Stimulated activated memory B cell treated with anti-CD40 and anti-IgM and Interleukin-4, amounts not matched to agents 10 μg/mL and 1 μg/mL and 100 μg/mL, for 72 hours (primary cell): ENCODE measurements at regions not wholly inside any gene's neighbourhood (a gene's known extent, or its start where the extent isn't known, plus 50 kb on each side); places are given as distances from the start of the nearest gene placed in this dataset.
"Not testable (repeated sequence)": the region's sequence is repeated elsewhere in the genome, so short reads cannot be mapped to it uniquely, and the experiment has no call there.

ENCODE experiments used
- ATAC-seq: fragments of 150-1000 bp; cut with Tn5 transposase; 2 replicates; pipeline ENCODE4 v1.10.0; 2021
- H3K27ac Mint-ChIP-seq: one replicate; pipeline ENCODE4 v1.8.0; 2022; ENCODE audit warnings: mild to moderate bottlenecking, mixed read lengths
- H3K27me3 Mint-ChIP-seq: one replicate; pipeline ENCODE4 v1.8.0; 2022; ENCODE audit warnings: mixed read lengths
- H3K36me3 Mint-ChIP-seq: one replicate; pipeline ENCODE4 v1.8.0; 2022; ENCODE audit warnings: mixed read lengths
- H3K4me1 Mint-ChIP-seq: one replicate; pipeline ENCODE4 v1.8.0; 2022; ENCODE audit warnings: mixed read lengths
- H3K4me3 Mint-ChIP-seq: one replicate; pipeline ENCODE4 v1.8.0; 2022; ENCODE audit warnings: mild to moderate bottlenecking, moderate library complexity, mixed read lengths
- H3K9me3 Mint-ChIP-seq: one replicate; pipeline ENCODE4 v1.8.0; 2022; ENCODE audit warnings: mixed read lengths

- H3K36me3 Mint-ChIP-seq: no peaks in the 10 kb centered on the region
- H3K4me1 Mint-ChIP-seq: no peaks in the 10 kb centered on the region
- H3K27ac Mint-ChIP-seq: no peak overlapping the region
- no peak overlapping the region for H3K4me3 Mint-ChIP-seq
- no peaks in the 10 kb centered on the region for H3K27me3 Mint-ChIP-seq
- ATAC-seq: no peak
- peaks cover 3% of the 10 kb centered on the region for H3K9me3 Mint-ChIP-seq
Observed at GRCh38 chr13:62129000-62129551, 713.4 kb upstream of the PCDH20 start.

- no peak for ATAC-seq
- no peak overlapping the region for H3K4me3 Mint-ChIP-seq
- H3K36me3 Mint-ChIP-seq: no peaks in the 10 kb centered on the region
- no peaks in the 10 kb centered on the region for H3K27me3 Mint-ChIP-seq
- no peaks in the 10 kb centered on the region for H3K4me1 Mint-ChIP-seq
- no peak overlapping the region for H3K27ac Mint-ChIP-seq
- peaks cover 3% of the 10 kb centered on the region for H3K9me3 Mint-ChIP-seq
Observed at GRCh38 chr13:62126400-62126799, 710.8 kb upstream of the PCDH20 start.

- no peaks in the 10 kb centered on the region for H3K27me3 Mint-ChIP-seq
- no peak for ATAC-seq
- H3K27ac Mint-ChIP-seq: no peak overlapping the region
- no peaks in the 10 kb centered on the region for H3K36me3 Mint-ChIP-seq
- no peaks in the 10 kb centered on the region for H3K9me3 Mint-ChIP-seq
- H3K4me1 Mint-ChIP-seq: no peaks in the 10 kb centered on the region
- H3K4me3 Mint-ChIP-seq: no peak overlapping the region
Observed at GRCh38 chr13:62125451-62125850, 709.8 kb upstream of the PCDH20 start.

- Mint-ChIP-seq H3K4me3 (no peak overlapping the region), H3K9me3 (no peaks in the 10 kb centered on the region), H3K27me3 (no peaks in the 10 kb centered on the region), H3K36me3 (no peaks in the 10 kb centered on the region), H3K4me1 (no peaks in the 10 kb centered on the region), H3K27ac (no peak overlapping the region)
- ATAC-seq: no peak
Observed at GRCh38 chr13:62123409-62123808, 707.8 kb upstream of the PCDH20 start.

GRCh38 chr13:62122434-62122833 is 706.8 kb upstream of the PCDH20 start:
- Mint-ChIP-seq H3K27ac (no peak overlapping the region), H3K36me3 (no peaks in the 10 kb centered on the region), H3K4me1 (no peaks in the 10 kb centered on the region), H3K4me3 (no peak overlapping the region), H3K9me3 (no peaks in the 10 kb centered on the region), H3K27me3 (no peaks in the 10 kb centered on the region)
- no peak for ATAC-seq

GRCh38 chr13:62119739-62120700 is 704.4 kb upstream of the PCDH20 start:
- no peaks in the 10 kb centered on the region for H3K27me3 Mint-ChIP-seq
- H3K36me3 Mint-ChIP-seq: no peaks in the 10 kb centered on the region
- no peaks in the 10 kb centered on the region for H3K9me3 Mint-ChIP-seq
- no peak overlapping the region for H3K4me3 Mint-ChIP-seq
- no peak overlapping the region for H3K27ac Mint-ChIP-seq
- ATAC-seq: no peak
- H3K4me1 Mint-ChIP-seq: no peaks in the 10 kb centered on the region

- Mint-ChIP-seq H3K4me1 (no peaks in the 10 kb centered on the region), H3K4me3 (no peak overlapping the region), H3K9me3 (no peaks in the 10 kb centered on the region), H3K36me3 (no peaks in the 10 kb centered on the region), H3K27me3 (no peaks in the 10 kb centered on the region), H3K27ac (no peak overlapping the region)
- ATAC-seq: no peak
Observed at GRCh38 chr13:62115831-62116230, 700.2 kb upstream of the PCDH20 start.

- H3K36me3 Mint-ChIP-seq: no peaks in the 10 kb centered on the region
- H3K4me1 Mint-ChIP-seq: no peaks in the 10 kb centered on the region
- H3K27me3 Mint-ChIP-seq: no peaks in the 10 kb centered on the region
- no peak overlapping the region for H3K27ac Mint-ChIP-seq
- H3K9me3 Mint-ChIP-seq: no peaks in the 10 kb centered on the region
- no peak for ATAC-seq
- H3K4me3 Mint-ChIP-seq: no peak overlapping the region
Observed at GRCh38 chr13:62113179-62113578, 697.5 kb upstream of the PCDH20 start.

GRCh38 chr13:62110079-62110478 is 694.4 kb upstream of the PCDH20 start:
- H3K27me3 Mint-ChIP-seq: no peaks in the 10 kb centered on the region
- no peak overlapping the region for H3K4me3 Mint-ChIP-seq
- no peaks in the 10 kb centered on the region for H3K36me3 Mint-ChIP-seq
- no peaks in the 10 kb centered on the region for H3K4me1 Mint-ChIP-seq
- H3K9me3 Mint-ChIP-seq: no peaks in the 10 kb centered on the region
- H3K27ac Mint-ChIP-seq: no peak overlapping the region
- no peak for ATAC-seq

GRCh38 chr13:62104136-62104535 is 688.5 kb upstream of the PCDH20 start:
- not testable (repeated sequence) for ATAC-seq, H3K4me1 Mint-ChIP-seq, H3K9me3 Mint-ChIP-seq, H3K27me3 Mint-ChIP-seq, H3K4me3 Mint-ChIP-seq, H3K36me3 Mint-ChIP-seq, H3K27ac Mint-ChIP-seq

GRCh38 chr13:62096652-62097051 is 681.0 kb upstream of the PCDH20 start:
- Mint-ChIP-seq H3K27me3 (no peaks in the 10 kb centered on the region), H3K9me3 (peaks cover 2% of the 10 kb centered on the region), H3K4me1 (no peaks in the 10 kb centered on the region), H3K27ac (no peak overlapping the region), H3K36me3 (no peaks in the 10 kb centered on the region), H3K4me3 (no peak overlapping the region)
- no peak for ATAC-seq

- no peaks in the 10 kb centered on the region for H3K4me1 Mint-ChIP-seq
- no peaks in the 10 kb centered on the region for H3K36me3 Mint-ChIP-seq
- ATAC-seq: no peak
- H3K27me3 Mint-ChIP-seq: no peaks in the 10 kb centered on the region
- H3K9me3 Mint-ChIP-seq: peaks cover 2% of the 10 kb centered on the region
- H3K27ac Mint-ChIP-seq: no peak overlapping the region
- no peak overlapping the region for H3K4me3 Mint-ChIP-seq
Observed at GRCh38 chr13:62094932-62095331, 679.3 kb upstream of the PCDH20 start.

GRCh38 chr13:62093984-62094780 is 678.5 kb upstream of the PCDH20 start:
- Mint-ChIP-seq H3K27me3 (no peaks in the 10 kb centered on the region), H3K9me3 (no peaks in the 10 kb centered on the region), H3K27ac (no peak overlapping the region), H3K4me3 (no peak overlapping the region), H3K4me1 (no peaks in the 10 kb centered on the region), H3K36me3 (no peaks in the 10 kb centered on the region)
- ATAC-seq: no peak

GRCh38 chr13:62092949-62093348 is 677.3 kb upstream of the PCDH20 start:
- no peak overlapping the region for H3K27ac Mint-ChIP-seq
- no peaks in the 10 kb centered on the region for H3K9me3 Mint-ChIP-seq
- H3K27me3 Mint-ChIP-seq: no peaks in the 10 kb centered on the region
- no peak for ATAC-seq
- H3K4me1 Mint-ChIP-seq: no peaks in the 10 kb centered on the region
- no peak overlapping the region for H3K4me3 Mint-ChIP-seq
- H3K36me3 Mint-ChIP-seq: no peaks in the 10 kb centered on the region

- H3K4me3 Mint-ChIP-seq: no peak overlapping the region
- no peaks in the 10 kb centered on the region for H3K27me3 Mint-ChIP-seq
- H3K9me3 Mint-ChIP-seq: no peaks in the 10 kb centered on the region
- no peaks in the 10 kb centered on the region for H3K36me3 Mint-ChIP-seq
- no peak for ATAC-seq
- no peaks in the 10 kb centered on the region for H3K4me1 Mint-ChIP-seq
- no peak overlapping the region for H3K27ac Mint-ChIP-seq
Observed at GRCh38 chr13:62092536-62092935, 676.9 kb upstream of the PCDH20 start.
